ENCODE measurements at regions not wholly inside any gene's neighbourhood (a gene's known extent, or its start where the extent isn't known, plus 50 kb on each side); places are given as distances from the start of the nearest gene placed in this dataset.
"Not testable (repeated sequence)": the region's sequence is repeated elsewhere in the genome, so short reads cannot be mapped to it uniquely, and the experiment has no call there.

DNA sequence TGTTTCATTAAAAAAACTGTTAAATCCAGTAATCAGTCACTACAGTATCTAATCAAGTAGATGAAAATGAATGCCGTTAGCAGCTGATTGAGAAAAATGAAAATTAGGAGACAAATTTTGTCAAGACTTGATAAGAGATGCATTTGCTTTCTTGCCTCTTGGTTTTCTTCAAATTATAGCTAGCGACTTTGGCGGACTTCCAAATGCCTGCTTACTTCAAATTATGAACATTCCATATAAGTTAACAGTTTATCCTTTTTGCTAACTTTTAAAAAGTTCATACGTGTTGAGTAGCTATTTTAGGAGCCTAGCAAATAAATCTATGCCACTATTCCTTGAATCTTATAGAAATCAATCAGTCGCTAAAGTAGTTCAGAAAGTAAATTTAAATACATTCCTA lies 58.8 kb downstream of the PPP4R3C start:
- no peak for DNase-seq (ENCODE audit: low read depth)

GRCh38 chrX:27399146-27399456 lies 64.0 kb downstream of the PPP4R3C start:
- DNase-seq (ENCODE audit: low read depth): no peak

DNA sequence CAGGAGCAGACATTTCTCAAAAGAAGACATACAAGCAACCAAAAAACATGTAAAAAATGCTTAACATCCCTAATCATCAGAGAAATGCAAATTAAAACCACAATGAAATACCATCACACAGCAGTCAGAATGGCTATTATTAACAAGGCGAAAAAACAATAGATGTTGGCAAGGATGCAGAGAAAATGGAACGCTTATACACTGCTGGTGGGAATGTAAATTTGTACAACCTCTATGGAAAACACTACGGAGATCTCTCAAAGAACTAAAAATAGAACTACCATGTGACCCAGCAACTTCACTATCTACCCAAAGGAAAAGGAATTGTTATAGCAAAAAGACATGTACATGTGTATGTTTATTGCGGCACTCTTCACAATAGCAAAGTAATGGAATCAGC lies 71.5 kb downstream of the PPP4R3C start:
- DNase-seq (ENCODE audit: low read depth): no peak

DNA sequence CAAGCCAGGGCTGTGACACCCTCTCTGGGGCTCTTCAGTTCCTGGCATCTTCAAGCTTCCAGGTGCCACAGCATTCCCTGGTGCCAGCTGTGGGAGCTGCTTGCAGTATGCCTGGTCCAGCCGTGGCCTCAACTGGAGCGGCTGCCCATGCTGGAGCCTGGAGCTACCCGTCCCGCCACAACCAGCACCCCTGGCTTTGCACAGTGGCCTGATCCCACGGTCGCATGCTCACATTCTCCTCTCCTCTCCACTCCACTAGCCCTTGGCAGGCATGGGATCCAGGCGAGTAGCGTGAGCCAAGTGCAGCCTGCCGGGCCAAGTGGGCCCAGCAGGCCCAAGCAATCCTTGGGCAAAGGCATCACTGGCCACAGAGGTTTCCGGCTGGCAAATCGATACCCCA lies 81.7 kb downstream of the PPP4R3C start:
- no peak for DNase-seq (ENCODE audit: low read depth)

- no peak for DNase-seq (ENCODE audit: low read depth)
Measured at GRCh38 chrX:27380163-27380845, 82.8 kb downstream of the PPP4R3C start.

- DNase-seq (ENCODE audit: low read depth): no peak
Measured at GRCh38 chrX:27354021-27354420, 109.1 kb downstream of the PPP4R3C start.

GRCh38 chrX:27350476-27350875 lies 112.7 kb downstream of the PPP4R3C start:
- DNase-seq (ENCODE audit: low read depth): no peak

- DNase-seq (ENCODE audit: low read depth): peak; percentile 8
Measured at GRCh38 chrX:27336466-27337091, 126.6 kb downstream of the PPP4R3C start.

- DNase-seq (ENCODE audit: low read depth): no peak
Measured at GRCh38 chrX:27321632-27322031, 141.5 kb downstream of the PPP4R3C start.

GRCh38 chrX:27309406-27309805 lies 153.7 kb downstream of the PPP4R3C start:
- no peak for DNase-seq (ENCODE audit: low read depth)

DNA sequence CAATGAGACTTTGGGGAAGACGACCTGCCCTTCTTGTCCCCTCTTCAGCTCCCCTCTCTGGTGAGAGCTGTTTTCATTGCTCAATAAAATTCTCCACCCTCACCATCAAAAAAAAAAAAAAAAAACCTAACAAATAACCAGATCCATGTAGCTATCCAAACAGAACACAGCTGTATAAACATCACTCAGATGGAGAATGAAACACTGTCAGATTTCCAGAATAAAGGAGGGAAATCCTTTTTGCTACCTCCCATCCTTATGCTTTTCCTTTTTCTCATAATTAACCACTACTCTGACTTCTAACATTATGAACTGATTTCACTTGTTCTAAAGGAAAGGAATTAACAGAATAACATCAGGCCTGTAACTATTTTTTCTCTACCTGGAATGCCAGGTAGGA lies 155.6 kb downstream of the PPP4R3C start:
- no peak for DNase-seq (ENCODE audit: low read depth)

DNA sequence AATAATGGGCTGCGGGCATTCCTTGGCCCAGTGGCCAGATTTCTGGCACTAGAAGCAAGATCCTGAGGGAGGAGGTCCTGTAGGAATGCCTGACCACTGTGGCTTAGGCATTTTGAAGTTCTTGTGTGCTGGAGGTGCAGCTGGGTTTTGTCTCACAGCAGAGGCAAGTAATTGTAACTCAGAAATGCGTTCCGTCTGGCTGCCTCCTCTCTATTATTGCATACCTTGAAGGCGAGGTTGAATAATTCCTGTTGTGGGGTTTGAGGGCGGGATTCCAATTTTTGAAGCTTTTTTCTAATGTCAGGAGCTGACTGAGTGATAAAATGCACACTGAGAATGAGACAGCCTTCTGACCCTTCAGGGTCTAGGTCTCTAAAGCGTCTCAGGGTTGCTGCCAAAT lies 170.6 kb downstream of the PPP4R3C start:
- not testable (repeated sequence) for DNase-seq (ENCODE audit: low read depth)

DNA sequence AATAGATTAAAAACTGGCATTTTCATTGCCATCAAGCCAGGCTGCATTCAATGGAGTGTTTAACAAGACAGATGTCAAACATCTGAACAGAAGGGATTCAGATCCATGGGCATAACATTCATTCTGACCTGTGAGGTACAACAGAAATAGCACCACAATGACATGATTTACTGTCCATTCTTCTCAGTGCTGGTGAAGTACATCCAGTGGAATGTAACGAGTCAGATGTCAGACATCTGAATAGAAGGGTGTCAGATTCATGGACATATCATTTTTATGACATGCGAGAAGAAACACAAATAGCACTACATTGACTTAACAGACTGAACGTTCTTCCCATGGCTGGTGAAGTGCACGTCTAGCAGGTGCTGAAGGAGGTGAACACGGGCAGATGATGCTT lies 186.4 kb downstream of the PPP4R3C start:
- no peak for DNase-seq (ENCODE audit: low read depth)

DNA sequence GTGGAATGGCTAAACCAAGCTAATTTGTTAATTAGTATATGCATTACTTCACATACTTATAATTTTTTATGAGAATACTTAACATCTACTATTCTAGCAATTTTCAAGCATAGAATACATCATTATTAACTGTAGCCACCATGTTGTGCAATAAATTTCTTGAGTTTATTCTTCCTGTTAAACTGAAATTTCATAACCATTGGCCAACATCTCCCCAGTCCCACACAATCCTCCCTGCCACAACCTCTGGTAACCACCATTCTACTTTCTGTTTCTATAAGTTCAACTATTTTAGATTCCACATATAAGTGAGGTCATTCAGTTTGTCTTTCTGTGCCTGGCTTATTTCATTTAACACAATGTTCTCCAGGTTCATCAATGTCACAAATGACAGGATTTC lies 208.5 kb downstream of the PPP4R3C start:
- DNase-seq (ENCODE audit: low read depth): peak; percentile 1

- DNase-seq (ENCODE audit: low read depth): no peak
Measured at GRCh38 chrX:27251369-27251768, 211.8 kb downstream of the PPP4R3C start.

DNA sequence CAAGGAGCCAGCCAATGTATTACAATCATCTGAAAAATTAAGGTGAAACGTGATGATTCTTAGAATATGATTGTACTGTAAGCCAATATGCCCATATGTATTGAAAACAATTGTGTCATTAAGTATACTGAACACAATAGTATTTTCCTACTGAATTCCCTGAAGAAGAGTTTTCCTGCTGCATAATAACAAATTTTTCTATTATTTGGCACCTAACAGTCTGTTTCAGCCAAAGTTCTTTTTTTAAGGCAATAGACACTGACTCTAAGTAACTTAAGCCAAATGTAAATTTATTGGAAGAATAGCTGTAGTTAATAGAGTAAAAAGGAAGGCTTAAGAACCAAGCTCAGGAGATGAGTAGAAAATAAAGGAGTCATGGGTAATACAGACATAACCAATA lies 220.6 kb downstream of the PPP4R3C start:
- no peak for DNase-seq (ENCODE audit: low read depth)

DNA sequence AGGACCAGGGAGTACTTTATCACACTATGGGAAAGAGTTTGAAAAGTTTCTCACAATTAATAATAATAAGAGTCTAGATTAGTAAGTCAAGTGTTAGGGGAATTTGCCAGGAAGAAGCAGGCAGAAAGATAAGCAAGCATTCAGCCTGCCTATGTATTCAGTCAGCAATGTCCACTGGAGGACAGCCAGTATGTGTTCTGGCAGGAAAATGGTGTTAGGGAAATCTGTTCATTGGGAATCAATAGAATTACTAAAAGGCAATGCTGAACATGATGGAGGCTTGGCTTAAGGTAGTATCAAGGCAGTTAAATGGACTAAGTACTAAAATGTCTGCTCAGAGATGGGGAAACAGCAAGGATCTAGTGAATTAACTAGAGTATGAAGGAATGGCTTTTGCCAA lies 221.2 kb downstream of the PPP4R3C start:
- DNase-seq (ENCODE audit: low read depth): no peak

GRCh38 chrX:27240042-27240441 lies 223.1 kb downstream of the PPP4R3C start:
- DNase-seq (ENCODE audit: low read depth): not testable (repeated sequence)

GRCh38 chrX:27236681-27237080 lies 226.5 kb downstream of the PPP4R3C start:
- DNase-seq (ENCODE audit: low read depth): no peak

DNA sequence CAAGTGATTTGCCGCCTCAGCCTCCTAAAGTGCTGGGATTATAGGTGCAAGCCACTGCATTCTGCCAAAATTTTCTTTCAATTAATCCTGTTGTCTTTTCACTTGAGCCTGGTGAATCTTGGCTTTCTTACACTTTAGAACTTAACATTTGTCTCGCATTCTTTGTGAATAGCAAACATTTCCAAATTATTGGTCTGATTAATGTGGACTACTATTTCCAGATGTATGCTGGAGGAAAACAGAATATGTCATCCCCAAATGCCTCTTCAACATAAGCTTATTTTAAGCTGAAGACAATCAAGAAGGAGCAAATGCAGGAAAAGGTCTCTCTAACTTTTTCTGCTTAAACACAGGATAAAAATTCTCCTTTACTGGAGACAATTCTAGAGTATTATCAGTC lies 233.4 kb downstream of the PPP4R3C start:
- no peak for DNase-seq (ENCODE audit: low read depth)

DNA sequence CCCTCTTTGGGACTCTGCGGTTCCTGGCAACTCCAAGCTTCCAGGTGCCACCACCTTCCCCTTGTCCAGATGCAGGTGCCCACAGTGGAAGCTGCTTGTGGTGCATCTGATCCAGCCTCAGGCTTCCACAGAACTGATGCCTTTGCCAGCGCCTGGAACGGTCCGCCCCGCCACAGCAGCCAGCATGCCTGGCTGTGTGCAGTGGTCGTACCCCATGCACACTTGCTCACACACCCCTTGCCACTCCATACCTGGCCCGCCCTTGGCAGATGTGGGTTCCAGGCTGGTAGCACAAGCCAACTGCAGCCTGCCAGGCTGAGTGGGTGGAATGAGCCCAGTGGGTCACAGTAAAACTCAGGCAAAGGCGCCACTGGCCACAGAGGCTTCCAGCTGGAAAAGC lies 240.5 kb downstream of the PPP4R3C start:
- DNase-seq (ENCODE audit: low read depth): no peak

DNA sequence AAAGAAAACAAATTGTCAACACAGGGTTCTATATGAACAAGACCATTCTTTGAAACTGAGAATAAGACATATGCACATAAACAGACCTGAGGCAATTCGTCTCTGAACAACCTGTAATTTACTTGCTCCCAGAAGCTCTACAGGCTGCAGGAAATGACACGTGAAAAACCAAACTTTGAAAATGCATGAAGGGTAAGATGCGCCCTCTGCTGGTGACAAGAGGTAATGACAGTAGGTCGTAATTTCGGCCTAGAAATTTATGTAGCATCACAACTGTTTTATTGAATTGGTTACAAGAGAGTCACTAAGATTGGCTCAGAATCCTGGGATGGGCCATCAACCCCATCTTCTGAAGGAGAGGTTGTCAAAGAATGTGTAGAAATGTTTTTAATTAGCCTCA lies 276.5 kb downstream of the PPP4R3C start:
- DNase-seq (ENCODE audit: low read depth): peak; percentile 47

GRCh38 chrX:27163236-27163635 lies 299.9 kb downstream of the PPP4R3C start:
- DNase-seq (ENCODE audit: low read depth): no peak

- DNase-seq (ENCODE audit: low read depth): no peak
Measured at GRCh38 chrX:27162496-27162895, 300.6 kb downstream of the PPP4R3C start.

All from iris pigment epithelial cell (primary cell).